ENCODE measurements at regions not wholly inside any gene's neighbourhood (a gene's known extent, or its start where the extent isn't known, plus 50 kb on each side); places are given as distances from the start of the nearest gene placed in this dataset.

DNA sequence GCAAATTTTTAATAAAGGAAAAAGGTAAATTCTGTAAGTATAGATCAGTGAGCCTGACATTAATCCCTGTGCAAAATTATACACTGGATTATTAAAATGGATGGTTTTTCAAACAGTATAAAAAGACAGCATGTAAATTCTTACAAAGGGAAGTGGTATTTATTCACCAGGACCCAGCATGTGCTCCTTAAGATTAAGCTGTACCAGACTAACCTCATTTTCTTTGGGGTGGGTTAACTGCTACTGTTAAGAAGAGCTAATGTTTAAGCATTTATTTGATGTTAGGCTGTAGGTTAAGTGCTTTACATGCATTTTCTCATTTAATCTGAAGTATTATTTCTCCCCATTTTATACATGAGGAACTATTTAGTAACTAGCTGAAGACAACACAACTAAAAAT, 60.3 kb upstream of the RFX3 start:
- Histone ChIP-seq H3K27ac (no peak overlapping the region), H3K9me3 (no peaks in the 10 kb centered on the region), H3K4me3 (no peak overlapping the region), H3K4me1 (no peaks in the 10 kb centered on the region), H3K27me3 (ENCODE audit: insufficient read depth in 3 of 3, low read length in 2 of 3) (no peaks in the 10 kb centered on the region), H3K36me3 (ENCODE audit: insufficient read depth in 1 of 2, low read depth in 1 of 2) (no peaks in the 10 kb centered on the region)
- no peak for DNase-seq
- intact Hi-C loops (cut with DNase I): no loop called here
- ATAC-seq: no peak
- TF ChIP-seq, protein P1, sequence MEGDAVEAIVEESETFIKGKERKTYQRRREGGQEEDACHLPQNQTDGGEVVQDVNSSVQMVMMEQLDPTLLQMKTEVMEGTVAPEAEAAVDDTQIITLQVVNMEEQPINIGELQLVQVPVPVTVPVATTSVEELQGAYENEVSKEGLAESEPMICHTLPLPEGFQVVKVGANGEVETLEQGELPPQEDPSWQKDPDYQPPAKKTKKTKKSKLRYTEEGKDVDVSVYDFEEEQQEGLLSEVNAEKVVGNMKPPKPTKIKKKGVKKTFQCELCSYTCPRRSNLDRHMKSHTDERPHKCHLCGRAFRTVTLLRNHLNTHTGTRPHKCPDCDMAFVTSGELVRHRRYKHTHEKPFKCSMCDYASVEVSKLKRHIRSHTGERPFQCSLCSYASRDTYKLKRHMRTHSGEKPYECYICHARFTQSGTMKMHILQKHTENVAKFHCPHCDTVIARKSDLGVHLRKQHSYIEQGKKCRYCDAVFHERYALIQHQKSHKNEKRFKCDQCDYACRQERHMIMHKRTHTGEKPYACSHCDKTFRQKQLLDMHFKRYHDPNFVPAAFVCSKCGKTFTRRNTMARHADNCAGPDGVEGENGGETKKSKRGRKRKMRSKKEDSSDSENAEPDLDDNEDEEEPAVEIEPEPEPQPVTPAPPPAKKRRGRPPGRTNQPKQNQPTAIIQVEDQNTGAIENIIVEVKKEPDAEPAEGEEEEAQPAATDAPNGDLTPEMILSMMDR (IDR thresholded peaks at IDR 0.05): no peak

DNA sequence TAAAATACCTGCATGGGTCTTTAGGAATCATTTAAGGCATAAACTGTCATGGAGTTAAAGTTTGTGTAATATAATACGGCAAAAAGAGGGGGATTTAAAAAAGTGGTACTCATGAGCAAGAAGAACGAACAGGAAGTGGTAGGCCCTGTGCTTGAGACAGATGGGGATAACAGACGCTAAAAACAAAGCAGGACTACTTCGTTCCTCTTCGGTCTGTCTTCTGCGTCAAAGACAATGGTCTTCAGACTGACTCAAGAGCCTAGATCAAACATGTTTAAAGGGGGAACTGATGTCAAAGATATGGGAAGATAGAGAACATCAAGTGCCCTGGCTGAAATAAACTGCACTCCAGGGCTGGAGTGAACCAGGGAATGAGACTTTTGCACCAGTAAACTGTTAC, 59.8 kb upstream of the RFX3 start:
- intact Hi-C loops (cut with DNase I): no loop called here
- ATAC-seq (no peak), DNase-seq (no peak)
- Histone ChIP-seq H3K27ac (no peak overlapping the region), H3K4me1 (no peaks in the 10 kb centered on the region), H3K27me3 (ENCODE audit: insufficient read depth in 3 of 3, low read length in 2 of 3) (no peaks in the 10 kb centered on the region), H3K36me3 (ENCODE audit: insufficient read depth in 1 of 2, low read depth in 1 of 2) (no peaks in the 10 kb centered on the region), H3K9me3 (no peaks in the 10 kb centered on the region), H3K4me3 (no peak overlapping the region)
- TF ChIP-seq, protein P1 (IDR thresholded peaks at IDR 0.05): no peak
- WGBS, 3 donors: 79 to 83% (median 80%) methylated on average over 6 of the region's 6 CpGs

DNA sequence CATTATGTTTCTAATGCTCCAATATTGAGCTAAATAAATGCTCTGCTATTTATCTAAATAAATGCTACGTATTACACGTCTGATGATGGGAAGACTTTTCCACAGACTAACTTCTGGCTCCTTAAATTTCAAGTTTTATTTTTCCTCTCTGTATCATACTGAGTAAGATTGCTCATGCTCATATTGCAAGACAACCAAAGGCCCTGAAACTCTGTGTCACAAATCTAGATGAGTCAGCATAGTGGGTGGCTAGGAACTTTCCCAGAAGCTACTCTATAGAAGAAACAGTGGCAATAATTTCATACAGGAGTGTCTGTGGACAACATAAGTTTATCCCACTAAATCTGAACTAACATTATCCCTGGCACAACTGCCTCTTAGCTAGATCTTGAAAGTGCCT, 53.0 kb upstream of the RFX3 start:
- H3K27me3 ChIP-seq (ENCODE audit: insufficient read depth in 3 of 3, low read length in 2 of 3): no peaks in the 10 kb centered on the region
- peaks cover 7% of the 10 kb centered on the region for H3K9me3 ChIP-seq
- ATAC-seq (no peak), DNase-seq (no peak)
- TF ChIP-seq, protein P1 (IDR thresholded peaks at IDR 0.05): no peak
- H3K4me1 ChIP-seq: no peaks in the 10 kb centered on the region
- WGBS, 3 donors: 95 to 100% (median 97%) methylated on average over 2 of the region's 2 CpGs
- H3K36me3 ChIP-seq (ENCODE audit: insufficient read depth in 1 of 2, low read depth in 1 of 2): no peaks in the 10 kb centered on the region
- H3K27ac ChIP-seq: no peak overlapping the region
- H3K4me3 ChIP-seq: no peak overlapping the region
- intact Hi-C loops (cut with DNase I): no loop called here

DNA sequence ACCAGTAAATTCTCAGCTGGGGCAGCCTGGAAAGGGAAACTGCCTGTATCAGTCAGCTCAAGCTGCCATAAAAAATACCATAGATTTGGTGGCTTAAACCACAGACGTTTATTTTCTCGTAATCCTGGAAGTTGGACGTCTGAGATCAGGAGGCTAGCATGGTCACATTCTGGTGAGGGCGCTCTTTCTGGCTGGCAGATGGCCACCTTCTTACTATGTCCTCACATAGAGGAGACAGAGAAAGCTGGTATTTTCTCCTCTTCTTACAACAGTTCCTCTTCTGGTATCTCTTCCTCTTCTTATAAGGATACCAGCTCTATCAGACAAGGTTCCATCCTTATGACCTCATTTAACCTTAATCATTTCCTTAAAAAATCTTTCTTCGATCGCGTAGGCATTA, 50.5 kb upstream of the RFX3 start:
- no peak overlapping the region for H3K27ac ChIP-seq
- H3K9me3 ChIP-seq: peaks cover 7% of the 10 kb centered on the region
- ATAC-seq (no peak), DNase-seq (peak in 1 of 2 donors; percentile 53)
- TF ChIP-seq, protein P1 (IDR thresholded peaks at IDR 0.05): no peak
- no peaks in the 10 kb centered on the region for H3K36me3 ChIP-seq (ENCODE audit: insufficient read depth in 1 of 2, low read depth in 1 of 2)
- WGBS, 3 donors: 76 to 79% (median 79%) methylated on average over 7 of the region's 7 CpGs
- H3K4me3 ChIP-seq: no peak overlapping the region
- no peaks in the 10 kb centered on the region for H3K27me3 ChIP-seq (ENCODE audit: insufficient read depth in 3 of 3, low read length in 2 of 3)
- intact Hi-C loops (cut with DNase I): no loop called here
- H3K4me1 ChIP-seq: no peaks in the 10 kb centered on the region

DNA sequence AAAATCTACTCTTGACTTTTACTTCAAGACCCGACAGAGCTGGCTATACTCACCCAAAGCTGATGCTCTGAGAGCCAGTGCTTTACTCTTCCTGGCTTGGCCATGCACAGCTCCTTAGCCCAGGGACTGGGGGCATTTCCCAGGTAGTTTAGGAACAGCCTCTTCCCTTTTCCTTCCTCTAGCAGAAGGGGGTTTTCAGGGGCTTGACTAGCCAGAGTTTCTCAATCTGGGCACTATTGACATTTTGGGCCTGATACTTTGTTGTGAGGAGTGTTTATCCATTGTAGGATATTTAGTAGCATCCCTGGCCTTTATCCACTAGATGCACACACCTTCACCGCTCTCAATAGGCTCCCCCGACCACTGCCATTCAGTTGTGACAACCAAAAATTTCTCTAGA, 50.0 kb upstream of the RFX3 start:
- Histone ChIP-seq H3K4me1 (no peaks in the 10 kb centered on the region), H3K4me3 (no peak overlapping the region), H3K27me3 (ENCODE audit: insufficient read depth in 3 of 3, low read length in 2 of 3) (no peaks in the 10 kb centered on the region), H3K27ac (no peak overlapping the region), H3K36me3 (ENCODE audit: insufficient read depth in 1 of 2, low read depth in 1 of 2) (no peaks in the 10 kb centered on the region), H3K9me3 (peaks cover 7% of the 10 kb centered on the region)
- intact Hi-C loops (cut with DNase I): no loop called here
- DNase-seq (no peak), ATAC-seq (no peak)
- 89 to 96% (median 94%) methylated on average over 3 of the region's 3 CpGs for WGBS, 3 donors
- TF ChIP-seq, protein P1 (IDR thresholded peaks at IDR 0.05): no peak

All from psoas muscle (tissue), 7 donors.